ENCODE measurements at regions not wholly inside any gene's neighbourhood (a gene's known extent, or its start where the extent isn't known, plus 50 kb on each side); places are given as distances from the start of the nearest gene placed in this dataset.
"Not testable (repeated sequence)": the region's sequence is repeated elsewhere in the genome, so short reads cannot be mapped to it uniquely, and the experiment has no call there.

DNA sequence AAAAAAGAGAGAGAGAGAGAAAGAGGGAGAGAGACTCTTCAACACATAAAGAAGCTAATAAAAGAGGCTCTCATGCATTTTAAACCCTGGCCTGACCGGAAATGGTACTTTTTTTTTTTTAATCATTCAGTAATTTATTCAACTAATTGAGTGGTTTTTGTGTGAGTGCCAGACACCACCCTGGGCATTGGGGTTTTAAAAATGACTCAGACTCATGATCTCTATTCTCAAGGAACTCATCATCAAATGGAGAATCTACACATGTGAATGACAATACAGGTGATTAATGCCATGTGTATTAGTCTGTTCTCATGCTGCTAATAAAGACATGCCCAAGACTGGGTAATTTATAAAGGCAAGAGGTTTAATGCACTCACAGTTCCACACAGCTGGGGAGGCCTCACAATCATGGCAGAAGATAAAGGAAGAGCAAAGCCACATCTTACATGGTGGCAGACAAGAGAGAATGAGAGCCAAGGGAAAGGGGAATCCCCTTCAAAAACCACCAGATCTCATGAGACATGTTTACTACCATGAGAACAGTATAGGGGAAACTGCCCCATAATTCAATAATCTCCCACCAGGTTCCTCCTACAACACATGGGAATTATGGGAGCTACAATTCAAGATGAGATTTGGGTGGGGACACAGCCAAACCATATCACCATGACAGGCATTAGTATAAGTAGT, 158.5 kb upstream of the AUTS2 start:
- Histone ChIP-seq H3K4me1 (peaks cover under 1 to 26% (median 14%) of the 10 kb centered on the region in 10 experiments; a peak in 18 of 20 replicates), H3K4me2 (no peak overlapping the region), H3K36me3 (no peaks in the 10 kb centered on the region), H4K20me1 (no peaks in the 10 kb centered on the region), H3K9ac (no peak overlapping the region), H3K4me3 (no peak overlapping the region), H3K9me3 (replicated peaks in 1 of 11) (peaks cover 45 to 64% (median 56%) of the 10 kb centered on the region in 11 experiments), H3K27ac (no peak overlapping the region), H3K27me3 (peaks cover 0 to 12% (median 4%) of the 10 kb centered on the region in 11 experiments; a peak in 4 of 22 replicates)
- no peak for TF ChIP-seq Cebpa-rat (IDR thresholded peaks at IDR 0.05)

DNA sequence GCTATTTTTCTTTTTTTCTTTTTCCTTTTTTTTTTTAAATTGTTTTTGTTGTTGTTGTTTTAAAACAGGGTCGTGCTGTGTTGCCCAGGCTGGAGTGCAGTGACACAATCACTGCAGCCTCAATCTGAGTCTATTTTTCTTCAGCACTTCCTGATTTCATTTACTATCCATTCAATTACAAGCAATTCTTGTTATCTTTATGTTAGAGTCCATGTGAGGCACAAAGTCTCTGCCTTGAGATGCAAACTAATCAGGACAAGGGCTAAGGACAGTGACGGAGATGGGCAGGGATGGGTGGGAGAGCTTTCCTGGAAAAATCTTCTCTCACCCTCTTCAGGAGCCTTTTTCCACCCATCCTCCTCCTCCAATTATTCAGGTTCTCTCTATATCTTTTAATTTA, 157.3 kb upstream of the AUTS2 start:
- no peak for TF ChIP-seq Cebpa-rat (IDR thresholded peaks at IDR 0.05)
- Histone ChIP-seq H3K27me3 (peaks cover 0 to 11% (median 0%) of the 10 kb centered on the region in 11 experiments; a peak in 3 of 22 replicates), H3K4me1 (peaks cover 0 to 14% (median 3%) of the 10 kb centered on the region in 10 experiments; a peak in 7 of 20 replicates), H4K20me1 (no peaks in the 10 kb centered on the region), H3K27ac (no peak overlapping the region), H3K36me3 (no peaks in the 10 kb centered on the region), H3K9ac (no peak overlapping the region), H3K4me2 (no peak overlapping the region), H3K9me3 (replicated peaks in 1 of 11) (peaks cover 45 to 66% (median 56%) of the 10 kb centered on the region in 11 experiments), H3K4me3 (no peak overlapping the region)

DNA sequence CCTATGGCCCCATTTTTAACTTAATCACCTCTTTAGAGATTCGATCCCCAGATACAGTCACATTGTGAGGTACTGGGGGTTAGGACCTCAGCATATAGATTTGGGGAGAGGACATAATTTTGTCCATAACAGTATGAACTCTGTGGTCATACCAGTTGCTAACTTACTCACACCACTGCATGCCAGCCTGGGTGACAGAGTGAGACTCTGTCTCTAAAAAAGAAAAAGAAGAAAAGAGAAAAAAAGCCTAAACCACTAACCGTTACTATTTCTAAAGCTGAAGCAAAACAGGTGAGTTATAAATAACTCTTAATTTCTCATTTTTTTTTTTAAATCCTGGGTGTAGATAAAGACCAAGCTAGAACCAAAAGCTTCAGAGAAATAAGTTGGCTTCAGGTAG, 155.1 kb upstream of the AUTS2 start:
- Histone ChIP-seq H3K9me3 (replicated peaks in 1 of 11) (peaks cover 45 to 66% (median 56%) of the 10 kb centered on the region in 11 experiments), H3K36me3 (no peaks in the 10 kb centered on the region), H3K4me2 (no peak overlapping the region), H4K20me1 (no peaks in the 10 kb centered on the region), H3K9ac (no peak overlapping the region), H3K27me3 (no peaks in the 10 kb centered on the region), H3K27ac (no peak overlapping the region), H3K4me1 (peaks cover 0 to 6% (median 0%) of the 10 kb centered on the region in 10 experiments; a peak in 1 of 20 replicates), H3K4me3 (no peak overlapping the region)
- no peak for TF ChIP-seq Cebpa-rat (IDR thresholded peaks at IDR 0.05)

DNA sequence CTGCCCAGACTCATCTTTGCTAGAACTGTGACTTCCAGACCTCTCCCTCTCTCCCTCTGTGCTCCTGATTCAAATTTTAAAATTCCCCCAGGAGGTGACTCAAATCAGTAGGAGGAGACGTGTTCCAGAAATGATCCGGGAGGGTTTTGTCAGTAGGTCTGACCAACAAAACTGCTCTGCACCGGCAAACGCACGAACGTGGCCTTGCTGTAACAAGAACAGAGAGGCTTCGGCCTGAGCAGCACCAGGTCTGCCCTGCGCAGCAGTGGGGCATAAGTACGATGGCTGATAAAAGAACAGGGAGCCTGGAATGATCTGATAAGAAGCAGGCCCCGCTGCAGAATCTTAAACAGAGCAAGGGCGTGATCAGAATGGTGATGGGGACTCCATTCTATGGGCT, 152.7 kb upstream of the AUTS2 start:
- Histone ChIP-seq H3K9ac (no peak overlapping the region), H4K20me1 (no peaks in the 10 kb centered on the region), H3K27ac (no peak overlapping the region), H3K4me3 (no peak overlapping the region), H3K36me3 (no peaks in the 10 kb centered on the region), H3K4me1 (peaks cover 0 to 6% (median 0%) of the 10 kb centered on the region in 10 experiments; a peak in 1 of 20 replicates), H3K9me3 (replicated peaks in 1 of 11) (peaks cover 26 to 44% (median 34%) of the 10 kb centered on the region in 11 experiments), H3K27me3 (no peaks in the 10 kb centered on the region), H3K4me2 (no peak overlapping the region)
- TF ChIP-seq Cebpa-rat (IDR thresholded peaks at IDR 0.05) = no peak

DNA sequence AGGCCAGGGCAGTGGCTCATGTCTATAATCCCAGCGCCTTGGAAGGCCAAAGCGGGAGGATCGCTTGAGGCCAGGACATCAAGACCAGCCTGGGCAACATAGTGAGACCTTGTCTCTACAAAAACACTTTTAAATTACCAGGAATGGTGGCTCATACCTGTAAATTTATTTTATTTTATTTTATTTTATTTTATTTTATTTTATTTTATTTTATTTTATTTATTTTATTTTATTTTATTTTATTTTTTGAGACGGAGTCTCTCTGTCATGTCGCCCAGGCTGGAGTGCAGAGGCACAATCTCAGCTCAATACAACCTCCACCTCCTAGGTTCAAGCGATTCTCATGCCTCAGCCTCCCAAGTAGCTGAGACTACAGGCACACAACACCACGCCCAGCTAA, 152.1 kb upstream of the AUTS2 start:
- H3K36me3 ChIP-seq, H4K20me1 ChIP-seq, H3K4me3 ChIP-seq, H3K27ac ChIP-seq, H3K4me1 ChIP-seq, H3K9ac ChIP-seq, H3K4me2 ChIP-seq, H3K27me3 ChIP-seq: not testable (repeated sequence)
- H3K9me3 ChIP-seq (replicated peaks in 1 of 11) = peaks cover 20 to 38% (median 27%) of the 10 kb centered on the region in 11 experiments

DNA sequence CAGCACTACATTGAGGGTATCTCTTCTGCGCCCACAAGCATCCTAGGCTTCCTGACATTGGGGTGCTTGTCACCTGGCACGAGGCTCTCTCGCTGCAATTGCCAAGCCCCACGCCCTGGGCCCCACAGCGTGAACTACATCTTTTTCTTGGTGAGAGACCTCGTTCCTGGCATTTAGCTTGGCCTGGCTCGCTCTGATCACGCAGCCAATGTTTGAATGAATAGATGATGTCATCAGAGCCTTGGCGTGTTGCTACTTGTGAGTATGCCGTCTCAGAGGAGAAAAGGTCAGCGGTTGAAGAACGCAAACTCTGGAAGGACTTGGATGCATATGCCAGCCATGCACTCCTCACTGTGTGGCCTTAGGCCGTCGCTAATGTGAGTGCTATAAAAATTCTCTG, 150.2 kb upstream of the AUTS2 start:
- no peak for TF ChIP-seq Cebpa-rat (IDR thresholded peaks at IDR 0.05)
- Histone ChIP-seq H3K4me2 (no peak overlapping the region), H3K9me3 (replicated peaks in 1 of 11) (peaks cover under 1 to 19% (median 9%) of the 10 kb centered on the region in 11 experiments; a peak in 17 of 22 replicates)

DNA sequence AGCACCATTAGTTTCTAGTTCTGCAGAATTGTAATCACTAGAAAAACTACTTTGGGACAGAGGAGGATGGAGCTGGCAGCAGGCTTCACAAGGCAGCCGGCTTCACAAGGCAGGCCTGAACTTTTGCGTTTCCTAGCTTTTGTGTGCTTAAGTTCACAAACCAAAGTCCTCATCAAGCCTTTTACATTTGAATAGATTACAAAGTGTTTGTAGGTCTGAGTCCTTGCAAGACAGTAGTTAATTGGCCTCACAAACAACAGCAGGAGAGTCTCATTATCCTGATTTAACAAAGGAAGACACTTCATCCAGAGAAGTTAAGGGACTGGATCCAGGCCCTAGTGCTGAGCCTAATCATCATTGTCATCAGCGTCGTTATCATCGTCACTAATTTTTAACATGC, 147.8 kb upstream of the AUTS2 start:
- Histone ChIP-seq H4K20me1 (no peaks in the 10 kb centered on the region), H3K9ac (no peak overlapping the region), H3K9me3 (replicated peaks in 1 of 11) (no peaks in the 10 kb centered on the region), H3K27me3 (no peaks in the 10 kb centered on the region), H3K27ac (no peak overlapping the region), H3K36me3 (no peaks in the 10 kb centered on the region), H3K4me2 (no peak overlapping the region), H3K4me1 (no peaks in the 10 kb centered on the region), H3K4me3 (no peak overlapping the region)
- TF ChIP-seq Cebpa-rat (IDR thresholded peaks at IDR 0.05) = no peak

More for the DNA sequence above, 150.2 kb upstream of the AUTS2 start:
- no peaks in the 10 kb centered on the region for H3K36me3 ChIP-seq
- peaks cover 0 to 3% (median 0%) of the 10 kb centered on the region in 10 experiments; a peak in 1 of 20 replicates for H3K4me1 ChIP-seq
- H3K9ac ChIP-seq = no peak overlapping the region
- no peaks in the 10 kb centered on the region for H4K20me1 ChIP-seq
- no peak overlapping the region for H3K27ac ChIP-seq
- no peak overlapping the region for H3K4me3 ChIP-seq
- H3K27me3 ChIP-seq = no peaks in the 10 kb centered on the region

DNA sequence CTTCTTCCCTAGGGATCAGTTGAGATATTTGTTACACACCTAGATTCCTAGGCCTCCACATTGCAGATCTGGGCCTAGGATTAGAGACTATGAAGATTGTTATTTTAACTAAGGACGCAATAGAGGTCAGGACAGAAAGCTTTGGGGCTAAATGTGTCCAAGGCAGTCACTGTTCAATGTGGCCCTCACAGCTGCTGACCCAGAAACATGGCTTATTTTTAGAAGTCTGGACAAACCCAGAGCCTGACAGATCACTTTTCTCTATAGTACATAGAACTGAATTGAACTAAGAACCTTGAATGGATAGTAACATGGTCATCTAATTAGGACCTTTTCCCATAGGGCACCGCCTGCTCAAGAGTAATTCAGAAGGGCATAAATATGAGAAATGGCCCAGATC, 146.6 kb upstream of the AUTS2 start:
- H3K9me3 ChIP-seq (replicated peaks in 1 of 11) = no peaks in the 10 kb centered on the region
- H3K36me3 ChIP-seq = no peaks in the 10 kb centered on the region
- no peaks in the 10 kb centered on the region for H4K20me1 ChIP-seq
- no peaks in the 10 kb centered on the region for H3K4me1 ChIP-seq
- no peak overlapping the region for H3K9ac ChIP-seq
- no peak for TF ChIP-seq Cebpa-rat (IDR thresholded peaks at IDR 0.05)
- H3K27ac ChIP-seq = no peak overlapping the region
- H3K4me3 ChIP-seq = no peak overlapping the region
- H3K4me2 ChIP-seq = no peak overlapping the region
- no peaks in the 10 kb centered on the region for H3K27me3 ChIP-seq

DNA sequence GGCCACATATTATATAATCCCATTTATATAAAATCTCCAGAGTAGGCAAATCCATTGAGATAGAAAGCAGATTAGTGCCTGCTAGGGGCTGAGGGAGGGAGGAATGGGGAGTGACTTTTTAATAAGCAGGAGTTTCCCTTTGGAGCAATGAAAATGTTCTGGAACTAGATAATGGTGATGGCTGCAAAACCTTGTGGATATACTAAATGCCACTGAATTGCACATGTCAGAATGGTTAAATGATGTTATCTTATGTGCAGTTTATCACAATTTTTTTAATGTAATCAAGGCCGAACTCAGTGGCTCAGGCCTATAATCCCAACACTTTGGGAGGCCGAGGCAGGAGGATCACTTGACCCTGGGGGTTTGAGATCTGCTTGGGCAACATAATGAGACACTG, 145.5 kb upstream of the AUTS2 start:
- no peak overlapping the region for H3K9ac ChIP-seq
- H4K20me1 ChIP-seq = no peaks in the 10 kb centered on the region
- H3K4me1 ChIP-seq = no peaks in the 10 kb centered on the region
- no peak for TF ChIP-seq Cebpa-rat (IDR thresholded peaks at IDR 0.05)
- no peaks in the 10 kb centered on the region for H3K27me3 ChIP-seq
- H3K27ac ChIP-seq = no peak overlapping the region
- no peak overlapping the region for H3K4me2 ChIP-seq
- no peak overlapping the region for H3K4me3 ChIP-seq
- no peaks in the 10 kb centered on the region for H3K36me3 ChIP-seq
- H3K9me3 ChIP-seq (replicated peaks in 1 of 11) = no peaks in the 10 kb centered on the region

All from BLaER1 treated with 17β-estradiol and CSF1 and Interleukin-3, amounts not matched to agents 10 nM and 100 nM (cell line).